ENCODE measurements at regions not wholly inside any gene's neighbourhood (a gene's known extent, or its start where the extent isn't known, plus 50 kb on each side); places are given as distances from the start of the nearest gene placed in this dataset.
"Not testable (repeated sequence)": the region's sequence is repeated elsewhere in the genome, so short reads cannot be mapped to it uniquely, and the experiment has no call there.

GRCh38 chr11:97087419-97087818 lies 697.6 kb downstream of the JRKL start:
- Histone ChIP-seq H3K27ac (no peak overlapping the region), H3K27me3 (no peaks in the 10 kb centered on the region), H3K4me3 (no peak overlapping the region), H3K36me3 (no peaks in the 10 kb centered on the region), H3K9me3 (no peaks in the 10 kb centered on the region), H3K4me1 (no peaks in the 10 kb centered on the region)
- intact Hi-C loops (cut with DNase I; ENCODE audit: low total_unique reads) (no loop called here), in situ Hi-C loops (cut with MboI; ENCODE audit: low sequenced_read_pairs in 4 of 4) (no loop called here)
- DNase-seq: no peak
- ATAC-seq: no peak
- TF ChIP-seq CTCF (IDR thresholded peaks at IDR 0.05 in 4 of 5, conservative IDR thresholded peaks at IDR 0.05 in 1 of 5) (no peak), POLR2A (IDR thresholded peaks at IDR 0.05) (no peak)

GRCh38 chr11:97092823-97093222 lies 703.0 kb downstream of the JRKL start:
- Histone ChIP-seq H3K27ac (no peak overlapping the region), H3K4me3 (no peak overlapping the region), H3K4me1 (no peaks in the 10 kb centered on the region), H3K27me3 (no peaks in the 10 kb centered on the region), H3K9me3 (no peaks in the 10 kb centered on the region), H3K36me3 (no peaks in the 10 kb centered on the region)
- DNase-seq: no peak
- TF ChIP-seq POLR2A (IDR thresholded peaks at IDR 0.05) (no peak), CTCF (IDR thresholded peaks at IDR 0.05 in 4 of 5, conservative IDR thresholded peaks at IDR 0.05 in 1 of 5) (no peak)
- no peak for ATAC-seq
- intact Hi-C loops (cut with DNase I; ENCODE audit: low total_unique reads) (no loop called here), in situ Hi-C loops (cut with MboI; ENCODE audit: low sequenced_read_pairs in 4 of 4) (no loop called here)

- H3K9me3 ChIP-seq; intact Hi-C loops (cut with DNase I; ENCODE audit: low total_unique reads); H3K4me1 ChIP-seq; in situ Hi-C loops (cut with MboI; ENCODE audit: low sequenced_read_pairs in 4 of 4); H3K27ac ChIP-seq; H3K4me3 ChIP-seq; H3K27me3 ChIP-seq; ATAC-seq; DNase-seq; H3K36me3 ChIP-seq: not testable (repeated sequence)
These were observed 712.4 kb downstream of the JRKL start for GRCh38 chr11:97102180-97102579.

- TF ChIP-seq CTCF (IDR thresholded peaks at IDR 0.05 in 4 of 5, conservative IDR thresholded peaks at IDR 0.05 in 1 of 5): no peak
- TF ChIP-seq POLR2A (IDR thresholded peaks at IDR 0.05): no peak
- intact Hi-C loops (cut with DNase I; ENCODE audit: low total_unique reads) (no loop called here), in situ Hi-C loops (cut with MboI; ENCODE audit: low sequenced_read_pairs in 4 of 4) (no loop called here)
- no peaks in the 10 kb centered on the region for H3K27me3 ChIP-seq
- H3K36me3 ChIP-seq: no peaks in the 10 kb centered on the region
- no peak for DNase-seq
- H3K4me3 ChIP-seq: no peak overlapping the region
- H3K9me3 ChIP-seq: no peaks in the 10 kb centered on the region
- ATAC-seq: no peak
- H3K27ac ChIP-seq: no peak overlapping the region
- H3K4me1 ChIP-seq: no peaks in the 10 kb centered on the region
These were observed 717.8 kb downstream of the JRKL start for GRCh38 chr11:97107604-97108003.

- H3K4me3 ChIP-seq: no peak overlapping the region
- DNase-seq (no peak), ATAC-seq (no peak)
- in situ Hi-C loops (cut with MboI; ENCODE audit: low sequenced_read_pairs in 4 of 4) (no loop called here), intact Hi-C loops (cut with DNase I; ENCODE audit: low total_unique reads) (no loop called here)
- no peaks in the 10 kb centered on the region for H3K9me3 ChIP-seq
- H3K36me3 ChIP-seq: no peaks in the 10 kb centered on the region
- no peak for TF ChIP-seq POLR2A (IDR thresholded peaks at IDR 0.05)
- no peak for TF ChIP-seq CTCF (IDR thresholded peaks at IDR 0.05 in 4 of 5, conservative IDR thresholded peaks at IDR 0.05 in 1 of 5)
- H3K27ac ChIP-seq: no peak overlapping the region
- H3K4me1 ChIP-seq: no peaks in the 10 kb centered on the region
- H3K27me3 ChIP-seq: no peaks in the 10 kb centered on the region
These were observed 719.3 kb downstream of the JRKL start for GRCh38 chr11:97109078-97109477.

Measured in gastrocnemius medialis (tissue), 4 donors.